Loucy (cell line): ENCODE measurements at regions not wholly inside any gene's neighbourhood (a gene's known extent, or its start where the extent isn't known, plus 50 kb on each side); places are given as distances from the start of the nearest gene placed in this dataset.
A peak's percentile ranks its signal among the peaks of the same experiment; 100 is the strongest.

Experiments
- H2AFZ ChIP-seq: fragments of 200-600 bp; sonication (generic); 2 replicates; pipeline ENCODE4 v1.6.0; 2016; ENCODE audit warnings: antibody characterized with exemption, mild to moderate bottlenecking, low read length, moderate library complexity
- H3F3A ChIP-seq: fragments of 200-600 bp; 2 replicates; pipeline ENCODE4 v1.6.0; 2016; ENCODE audit warnings: antibody characterized with exemption, low read depth, mild to moderate bottlenecking
- H3K27me3 ChIP-seq: fragments of 200-600 bp; sonication (generic); 2 replicates; pipeline ENCODE4 v1.6.1; 2014; ENCODE audit warnings: low read length, mild to moderate bottlenecking; ENCODE audit not compliant: insufficient read depth, poor library complexity, severe bottlenecking
- H3K36me3 ChIP-seq: fragments of 200-600 bp; sonication (generic); 2 replicates; pipeline ENCODE4 v1.6.1; 2016; ENCODE audit warnings: low read length; ENCODE audit not compliant: insufficient read depth
- H3K4me1 ChIP-seq: fragments of 200-600 bp; sonication (generic); 2 replicates; pipeline ENCODE4 v1.5.1; 2014; ENCODE audit warnings: low read length, mild to moderate bottlenecking; ENCODE audit not compliant: insufficient read depth, poor library complexity, severe bottlenecking
- H3K4me2 ChIP-seq: fragments of 200-600 bp; sonication (generic); 2 replicates; pipeline ENCODE4 v1.6.0; 2014; ENCODE audit warnings: antibody characterized with exemption, low read length, low read depth, mild to moderate bottlenecking; ENCODE audit not compliant: poor library complexity, severe bottlenecking
- H3K4me3 ChIP-seq: fragments of 200-600 bp; sonication (generic); 2 replicates; pipeline ENCODE4 v1.5.1; 2014; ENCODE audit warnings: low read length, mild to moderate bottlenecking, mixed read lengths; ENCODE audit not compliant: poor library complexity, severe bottlenecking
- H3K79me2 ChIP-seq: fragments of 200-600 bp; sonication (generic); 2 replicates; pipeline ENCODE4 v1.6.1; 2014; ENCODE audit warnings: low read length; ENCODE audit not compliant: insufficient read depth
- H3K9ac ChIP-seq: fragments of 200-600 bp; sonication (generic); 2 replicates; pipeline ENCODE4 v1.6.0; 2014; ENCODE audit warnings: mild to moderate bottlenecking, low read depth, low read length, moderate library complexity; ENCODE audit not compliant: poor library complexity, severe bottlenecking
- H3K9me2 ChIP-seq: fragments of 200-600 bp; sonication (generic); replicated peaks from 2 replicates; pipeline ENCODE4 v1.6.1; 2016; ENCODE audit warnings: low read depth, low read length, mixed read lengths
- H3K9me3 ChIP-seq: fragments of 200-600 bp; sonication (generic); 2 replicates; pipeline ENCODE4 v1.6.1; 2014; ENCODE audit warnings: mild to moderate bottlenecking, antibody characterized with exemption, low read length, low read depth; ENCODE audit not compliant: insufficient read depth
- H4K20me1 ChIP-seq: fragments of 200-600 bp; sonication (generic); 2 replicates; pipeline ENCODE4 v1.6.0; 2014; ENCODE audit warnings: antibody characterized with exemption, low read length, mild to moderate bottlenecking; ENCODE audit not compliant: insufficient read depth, poor library complexity, severe bottlenecking
- CTCF ChIP-seq: fragments of 200-600 bp; sonication (generic); conservative IDR thresholded peaks from 2 replicates; pipeline ENCODE4 v1.5.1; 2014; ENCODE audit warnings: mild to moderate bottlenecking, antibody characterized with exemption, low read length
- EZH2phosphoT487 ChIP-seq: fragments of 200-600 bp; IDR thresholded peaks from 2 replicates; pipeline ENCODE4 v1.6.1; 2018; ENCODE audit warnings: antibody characterized with exemption, mild to moderate bottlenecking, moderate library complexity, borderline replicate concordance

- no peak overlapping the region for H3K9ac ChIP-seq
- H3K36me3 ChIP-seq = no peaks in the 10 kb centered on the region
- TF ChIP-seq EZH2phosphoT487 = no peak
- no peak for TF ChIP-seq CTCF
These were observed 259.5 kb upstream of the FAM174A start for GRCh38 chr5:100275631-100276030.

GRCh38 chr5:100273846-100274580, 261.2 kb upstream of the FAM174A start:
- no peaks in the 10 kb centered on the region for H3F3A ChIP-seq
- H3K4me1 ChIP-seq = peaks cover 3% of the 10 kb centered on the region
- H3K9me3 ChIP-seq = no peaks in the 10 kb centered on the region
- no peak for TF ChIP-seq CTCF
- TF ChIP-seq EZH2phosphoT487 = no peak
- H3K9ac ChIP-seq = no peak overlapping the region
- no peaks in the 10 kb centered on the region for H3K79me2 ChIP-seq
- H3K36me3 ChIP-seq = no peaks in the 10 kb centered on the region
- H4K20me1 ChIP-seq = no peaks in the 10 kb centered on the region
- H3K9me2 ChIP-seq = no peaks in the 10 kb centered on the region
- H3K4me3 ChIP-seq = no peak overlapping the region
- H2AFZ ChIP-seq = no peak overlapping the region
- no peak overlapping the region for H3K4me2 ChIP-seq
- no peaks in the 10 kb centered on the region for H3K27me3 ChIP-seq

More at GRCh38 chr5:100275631-100276030, 259.5 kb upstream of the FAM174A start:
- Histone ChIP-seq H3K4me1 (no peaks in the 10 kb centered on the region), H3K9me3 (no peaks in the 10 kb centered on the region), H3K79me2 (no peaks in the 10 kb centered on the region), H3K9me2 (no peaks in the 10 kb centered on the region), H3K4me2 (no peak overlapping the region), H2AFZ (no peak overlapping the region), H4K20me1 (no peaks in the 10 kb centered on the region), H3K4me3 (no peak overlapping the region), H3F3A (no peaks in the 10 kb centered on the region), H3K27me3 (no peaks in the 10 kb centered on the region)

GRCh38 chr5:100270023-100270771, 265.0 kb upstream of the FAM174A start:
- no peaks in the 10 kb centered on the region for H3K27me3 ChIP-seq
- TF ChIP-seq EZH2phosphoT487 (no peak), CTCF (no peak)
- H3F3A ChIP-seq = no peaks in the 10 kb centered on the region
- H4K20me1 ChIP-seq = no peaks in the 10 kb centered on the region
- H3K36me3 ChIP-seq = no peaks in the 10 kb centered on the region
- no peaks in the 10 kb centered on the region for H3K79me2 ChIP-seq
- H3K4me1 ChIP-seq = peaks cover 3% of the 10 kb centered on the region
- no peaks in the 10 kb centered on the region for H3K9me3 ChIP-seq
- no peak overlapping the region for H3K4me3 ChIP-seq
- no peak overlapping the region for H3K9ac ChIP-seq
- H3K9me2 ChIP-seq = no peaks in the 10 kb centered on the region
- no peak overlapping the region for H2AFZ ChIP-seq
- peak overlapping the region; percentile 46 for H3K4me2 ChIP-seq
